ENCODE measurements at regions not wholly inside any gene's neighbourhood (a gene's known extent, or its start where the extent isn't known, plus 50 kb on each side); places are given as distances from the start of the nearest gene placed in this dataset.

DNA sequence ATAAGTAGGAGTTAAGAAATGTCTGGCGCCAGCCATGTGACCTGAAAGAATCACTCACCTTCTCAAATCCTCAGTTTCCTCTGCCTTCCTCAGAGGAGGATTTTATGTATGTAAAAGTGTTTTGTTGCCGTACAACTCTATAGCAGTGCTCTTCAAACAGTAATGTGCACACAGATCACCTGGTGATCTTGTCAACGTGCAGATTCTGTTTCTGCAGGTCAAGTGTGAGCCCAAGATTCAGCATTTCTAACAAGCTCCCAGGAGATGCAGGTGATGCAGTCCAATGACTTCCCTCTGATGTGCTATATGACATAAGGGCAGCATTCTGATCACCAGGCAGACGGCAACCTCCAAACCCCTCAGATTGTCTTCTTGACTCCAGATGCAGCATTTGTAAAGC is 83.7 kb downstream of the CDC7 start:
- H3K36me3 ChIP-seq (replicated peaks), result no peaks in the 10 kb centered on the region
- no peak for TF ChIP-seq CTCF (IDR thresholded peaks at IDR 0.05; ENCODE audit: low read depth, low read length, missing control alignments)
- no peaks in the 10 kb centered on the region for H3K27me3 ChIP-seq (replicated peaks)
- in situ Hi-C loops (cut with HindIII; ENCODE audit: low pct_ligation_motif_present, low sequenced_read_pairs), result no loop called here
- H3K27ac ChIP-seq, result no peak overlapping the region
- no peak overlapping the region for H3K4me3 ChIP-seq (ENCODE audit: low read depth, low read length)
- no peak for DNase-seq

DNA sequence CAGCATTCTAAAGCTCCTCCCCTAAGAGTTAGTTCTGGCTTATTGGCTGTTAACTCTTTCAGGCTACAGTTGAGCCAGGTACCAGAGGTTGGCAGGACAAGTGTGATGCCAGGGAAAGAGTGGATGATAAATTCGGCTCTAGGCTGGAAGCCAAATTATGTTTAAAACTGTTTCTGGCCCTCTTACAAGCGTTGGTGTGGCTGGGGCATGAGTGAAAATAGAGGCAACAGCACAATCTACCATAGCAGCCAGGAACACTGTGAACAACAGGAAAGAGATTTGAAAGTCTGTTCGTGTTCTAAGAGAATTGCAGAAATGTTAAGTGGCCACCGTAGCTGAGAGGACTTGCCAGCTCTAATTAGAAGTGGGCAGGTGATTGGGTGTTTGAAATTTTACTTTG is 84.2 kb downstream of the CDC7 start:
- TF ChIP-seq CTCF (IDR thresholded peaks at IDR 0.05; ENCODE audit: low read depth, low read length, missing control alignments), result no peak
- no peaks in the 10 kb centered on the region for H3K36me3 ChIP-seq (replicated peaks)
- H3K27me3 ChIP-seq (replicated peaks), result no peaks in the 10 kb centered on the region
- no peak overlapping the region for H3K4me3 ChIP-seq (ENCODE audit: low read depth, low read length)
- no peak overlapping the region for H3K27ac ChIP-seq
- no peak for DNase-seq
- in situ Hi-C loops (cut with HindIII; ENCODE audit: low pct_ligation_motif_present, low sequenced_read_pairs), result no loop called here

- no peak for TF ChIP-seq CTCF (IDR thresholded peaks at IDR 0.05; ENCODE audit: low read depth, low read length, missing control alignments)
- no peaks in the 10 kb centered on the region for H3K36me3 ChIP-seq (replicated peaks)
- in situ Hi-C loops (cut with HindIII; ENCODE audit: low pct_ligation_motif_present, low sequenced_read_pairs), result no loop called here
- no peaks in the 10 kb centered on the region for H3K27me3 ChIP-seq (replicated peaks)
- no peak overlapping the region for H3K27ac ChIP-seq
- no peak overlapping the region for H3K4me3 ChIP-seq (ENCODE audit: low read depth, low read length)
- DNase-seq, result no peak
Observed at GRCh38 chr1:91585502-91585901, 84.9 kb downstream of the CDC7 start.

- Histone ChIP-seq H3K36me3 (replicated peaks) (no peaks in the 10 kb centered on the region), H3K27me3 (replicated peaks) (no peaks in the 10 kb centered on the region), H3K27ac (no peak overlapping the region), H3K4me3 (ENCODE audit: low read depth, low read length) (no peak overlapping the region)
- TF ChIP-seq CTCF (IDR thresholded peaks at IDR 0.05; ENCODE audit: low read depth, low read length, missing control alignments), result no peak
- DNase-seq, result no peak
- in situ Hi-C loops (cut with HindIII; ENCODE audit: low pct_ligation_motif_present, low sequenced_read_pairs), result no loop called here
Observed at GRCh38 chr1:91585982-91586381, 85.3 kb downstream of the CDC7 start.

DNA sequence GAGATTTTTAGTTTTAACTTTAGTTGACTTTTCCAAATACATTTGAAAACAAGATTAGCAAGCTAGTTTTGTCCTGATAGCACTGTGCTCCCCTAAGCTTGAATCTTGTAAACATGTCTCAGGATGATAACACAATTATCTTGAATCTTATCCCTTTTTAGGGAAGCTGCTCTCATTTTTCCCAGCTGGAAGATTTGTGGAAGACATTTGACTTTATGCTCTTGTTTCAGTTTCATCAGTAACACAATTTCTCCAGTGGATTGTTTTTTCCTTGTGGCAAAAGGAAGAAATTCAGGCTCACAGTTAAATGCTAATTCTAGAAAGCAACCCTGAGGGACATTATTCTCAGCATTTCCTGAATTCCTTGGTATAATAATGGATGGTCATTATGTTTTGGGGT is 88.8 kb downstream of the CDC7 start:
- no peak for DNase-seq
- Histone ChIP-seq H3K27ac (no peak overlapping the region), H3K27me3 (replicated peaks) (no peaks in the 10 kb centered on the region), H3K4me3 (ENCODE audit: low read depth, low read length) (no peak overlapping the region), H3K36me3 (replicated peaks) (no peaks in the 10 kb centered on the region)
- TF ChIP-seq CTCF (IDR thresholded peaks at IDR 0.05; ENCODE audit: low read depth, low read length, missing control alignments), result no peak
- in situ Hi-C loops (cut with HindIII; ENCODE audit: low pct_ligation_motif_present, low sequenced_read_pairs), result no loop called here

DNA sequence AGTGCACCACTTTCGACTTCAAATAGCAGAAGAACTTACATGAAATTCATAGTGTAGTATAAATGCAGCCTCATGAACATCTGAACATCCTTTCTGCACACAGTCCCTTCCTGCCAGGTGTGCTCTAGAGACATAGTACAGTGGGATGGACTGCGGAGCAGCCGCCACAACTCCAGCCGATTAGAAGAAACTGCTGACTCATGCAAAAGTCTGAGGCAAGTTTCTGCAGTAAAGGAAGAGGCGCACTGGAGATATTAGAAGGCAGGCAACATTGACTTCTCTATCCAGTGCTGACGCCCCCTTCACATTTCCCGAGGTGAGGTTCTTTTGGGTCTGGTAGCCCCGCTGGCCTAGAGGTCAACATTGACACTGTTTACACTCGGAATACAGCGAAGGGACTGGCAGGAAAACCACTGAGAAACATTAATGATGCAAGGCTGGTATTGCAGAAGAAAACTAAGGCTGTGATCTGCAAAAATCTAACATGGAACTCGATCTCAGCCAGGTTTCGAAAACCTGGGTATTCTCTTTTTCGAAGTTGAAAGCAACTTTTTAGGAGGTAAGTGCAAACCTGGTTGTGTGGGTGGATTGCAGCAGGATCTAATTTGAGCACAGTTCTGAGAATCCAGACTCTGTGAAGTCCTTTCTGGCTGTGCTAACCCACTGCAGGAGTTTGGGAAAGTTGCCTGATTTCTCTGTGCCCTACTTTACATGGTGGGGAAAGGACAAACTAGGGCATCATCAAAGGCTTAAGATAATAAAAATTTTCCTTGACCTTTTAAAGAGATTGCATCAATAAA is 90.7 kb downstream of the CDC7 start:
- in situ Hi-C loops (cut with HindIII; ENCODE audit: low pct_ligation_motif_present, low sequenced_read_pairs), result no loop called here
- DNase-seq, result no peak
- Histone ChIP-seq H3K4me3 (ENCODE audit: low read depth, low read length) (no peak overlapping the region), H3K36me3 (replicated peaks) (no peaks in the 10 kb centered on the region), H3K27ac (no peak overlapping the region), H3K27me3 (replicated peaks) (no peaks in the 10 kb centered on the region)
- TF ChIP-seq CTCF (IDR thresholded peaks at IDR 0.05; ENCODE audit: low read depth, low read length, missing control alignments), result no peak
